ENCODE measurements at regions not wholly inside any gene's neighbourhood (a gene's known extent, or its start where the extent isn't known, plus 50 kb on each side); places are given as distances from the start of the nearest gene placed in this dataset.
A peak's percentile ranks its signal among the peaks of the same experiment; 100 is the strongest.

GRCh38 chr2:2763351-2764000 is 432.4 kb upstream of the MYT1L start:
- no peak overlapping the region for H3K27ac ChIP-seq
- peak; percentile 70 for DNase-seq

DNA sequence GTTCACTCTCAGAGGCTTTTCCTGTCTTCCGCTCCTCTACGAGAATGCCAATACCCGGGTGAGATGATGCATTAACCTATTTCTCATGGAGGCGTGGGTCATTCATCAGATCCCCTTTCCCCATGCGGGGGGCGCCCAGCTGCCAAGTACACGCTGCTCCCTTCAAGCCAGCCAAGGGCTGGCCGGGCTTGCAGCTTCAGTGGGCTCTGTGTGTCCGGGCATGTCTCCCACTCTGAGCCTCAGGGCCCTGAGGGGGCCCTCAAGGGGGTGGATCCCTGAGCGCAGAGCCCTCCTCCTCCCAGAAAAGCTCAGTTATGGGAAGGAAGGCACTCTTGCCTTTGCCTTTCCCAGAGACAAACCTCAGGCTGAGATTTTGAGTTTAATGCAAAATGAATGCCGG is 431.8 kb upstream of the MYT1L start:
- no peak overlapping the region for H3K27ac ChIP-seq

More at GRCh38 chr2:2763351-2764000, 432.4 kb upstream of the MYT1L start:
- H3K4me1 ChIP-seq, result no peaks in the 10 kb centered on the region
- H3K9me3 ChIP-seq, result peaks cover 0 to 16% (median 11%) of the 10 kb centered on the region in 8 donors
- 79 to 89% (median 88%) methylated on average over 22 to 25 of the region's 25 CpGs for WGBS, 5 donors
- H3K27me3 ChIP-seq (replicated peaks in 1 of 7), result no peaks in the 10 kb centered on the region
- H3K4me3 ChIP-seq, result no peak overlapping the region
- no peaks in the 10 kb centered on the region for H3K36me3 ChIP-seq
- TF ChIP-seq CTCF (IDR thresholded peaks at IDR 0.05 in 8 of 11, conservative IDR thresholded peaks at IDR 0.05 in 3 of 11) (no peak), POLR2AphosphoS5 (IDR thresholded peaks at IDR 0.05) (no peak)
- intact Hi-C loops (cut with DNase I; ENCODE audit: low total_unique reads), result no loop called here

GRCh38 chr2:2762166-2762908 is 431.3 kb upstream of the MYT1L start:
- Histone ChIP-seq H3K36me3 (no peaks in the 10 kb centered on the region), H3K27ac (no peak overlapping the region), H3K9me3 (peaks cover 0 to 16% (median 11%) of the 10 kb centered on the region in 8 donors), H3K4me3 (no peak overlapping the region), H3K4me1 (no peaks in the 10 kb centered on the region), H3K27me3 (replicated peaks in 1 of 7) (no peaks in the 10 kb centered on the region)
- 71 to 87% (median 72%) methylated on average over 8 to 17 of the region's 17 CpGs for whole genome bisulfite sequencing, 5 donors
- TF ChIP-seq POLR2A (IDR thresholded peaks at IDR 0.05), result no peak
- TF ChIP-seq POLR2AphosphoS5 (IDR thresholded peaks at IDR 0.05), result no peak
- no peak for TF ChIP-seq CTCF (IDR thresholded peaks at IDR 0.05 in 8 of 11, conservative IDR thresholded peaks at IDR 0.05 in 3 of 11)
- peak; percentile 68 for DNase-seq
- intact Hi-C loops (cut with DNase I; ENCODE audit: low total_unique reads), result no loop called here

More for the DNA sequence above, 431.8 kb upstream of the MYT1L start:
- peak; percentile 58 for DNase-seq
- TF ChIP-seq CTCF (IDR thresholded peaks at IDR 0.05 in 8 of 11, conservative IDR thresholded peaks at IDR 0.05 in 3 of 11) (no peak), POLR2AphosphoS5 (IDR thresholded peaks at IDR 0.05) (no peak), POLR2A (IDR thresholded peaks at IDR 0.05) (no peak)
- intact Hi-C loops (cut with DNase I; ENCODE audit: low total_unique reads), result no loop called here
- Histone ChIP-seq H3K9me3 (peaks cover 0 to 16% (median 11%) of the 10 kb centered on the region in 8 donors), H3K27me3 (replicated peaks in 1 of 7) (no peaks in the 10 kb centered on the region), H3K4me1 (no peaks in the 10 kb centered on the region), H3K4me3 (no peak overlapping the region), H3K36me3 (no peaks in the 10 kb centered on the region)
- 80 to 85% (median 81%) methylated on average over 10 to 11 of the region's 11 CpGs for WGBS, 5 donors

GRCh38 chr2:2758793-2759367 is 427.8 kb upstream of the MYT1L start:
- no peaks in the 10 kb centered on the region for H3K27me3 ChIP-seq (replicated peaks in 1 of 7)
- no peaks in the 10 kb centered on the region for H3K36me3 ChIP-seq
- no peak overlapping the region for H3K4me3 ChIP-seq
- peak; percentile 51 for DNase-seq
- intact Hi-C loops (cut with DNase I; ENCODE audit: low total_unique reads), result no loop called here
- H3K4me1 ChIP-seq, result no peaks in the 10 kb centered on the region
- peaks cover 0 to 30% (median 20%) of the 10 kb centered on the region in 8 donors for H3K9me3 ChIP-seq
- TF ChIP-seq POLR2AphosphoS5 (IDR thresholded peaks at IDR 0.05) (no peak), CTCF (IDR thresholded peaks at IDR 0.05 in 8 of 11, conservative IDR thresholded peaks at IDR 0.05 in 3 of 11) (no peak), POLR2A (IDR thresholded peaks at IDR 0.05) (no peak)
- 71 to 81% (median 76%) methylated on average over 10 of the region's 10 CpGs for WGBS, 5 donors
- no peak overlapping the region for H3K27ac ChIP-seq

All from spleen (tissue), 11 donors.